ENCODE measurements at regions not wholly inside any gene's neighbourhood (a gene's known extent, or its start where the extent isn't known, plus 50 kb on each side); places are given as distances from the start of the nearest gene placed in this dataset.

DNA sequence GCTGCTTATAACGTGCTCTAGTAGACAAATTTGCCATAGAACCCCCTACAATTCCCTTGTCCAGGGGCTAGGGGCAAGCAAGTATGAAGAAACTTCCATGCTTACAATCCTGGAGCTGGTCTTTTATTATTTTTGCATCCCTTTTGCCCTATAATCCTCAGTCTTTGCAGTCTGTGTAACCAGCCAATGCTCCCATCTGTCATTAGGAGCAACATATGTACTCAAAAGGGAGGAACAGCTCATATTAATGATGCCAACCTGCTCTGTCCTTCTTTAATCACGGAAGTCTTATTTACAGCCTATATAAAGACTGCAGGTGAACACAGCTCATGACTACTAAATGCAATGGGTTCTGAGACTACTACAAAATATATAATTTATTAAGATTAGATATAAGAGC is 263.3 kb downstream of the ZIC1 start:
- Histone ChIP-seq H3K9me3 (ENCODE audit: low read depth, low read length, poor library complexity, severe bottlenecking) (no peaks in the 10 kb centered on the region), H3K36me3 (ENCODE audit: insufficient read depth, low read length, poor library complexity, severe bottlenecking) (no peaks in the 10 kb centered on the region), H3K27ac (ENCODE audit: low read depth, low read length, poor library complexity, severe bottlenecking) (no peak overlapping the region), H3K27me3 (replicated peaks; ENCODE audit: insufficient read depth, low read depth, low read length, poor library complexity) (no peaks in the 10 kb centered on the region), H3K4me1 (ENCODE audit: insufficient read depth, low read length, poor library complexity, severe bottlenecking) (no peaks in the 10 kb centered on the region), H3K4me3 (ENCODE audit: low read depth, low read length, poor library complexity, severe bottlenecking) (no peak overlapping the region)
- intact Hi-C loops (cut with micrococcal nuclease; ENCODE audit: unreplicated experiment), result no loop called here
- BruUV-seq (replicated peaks), result no TSS peak
- POLR2A ChIA-PET (ENCODE audit: low non-redundant PET), result no interaction called here
- no peak for DNase-seq (ENCODE audit: low spot score)
- CTCF ChIA-PET, result no interaction called here
- TF ChIP-seq EZH2 (IDR thresholded peaks at IDR 0.05; ENCODE audit: borderline replicate concordance, low read depth, low read length, poor library complexity, severe bottlenecking), result no peak
- TF ChIP-seq, protein P1, sequence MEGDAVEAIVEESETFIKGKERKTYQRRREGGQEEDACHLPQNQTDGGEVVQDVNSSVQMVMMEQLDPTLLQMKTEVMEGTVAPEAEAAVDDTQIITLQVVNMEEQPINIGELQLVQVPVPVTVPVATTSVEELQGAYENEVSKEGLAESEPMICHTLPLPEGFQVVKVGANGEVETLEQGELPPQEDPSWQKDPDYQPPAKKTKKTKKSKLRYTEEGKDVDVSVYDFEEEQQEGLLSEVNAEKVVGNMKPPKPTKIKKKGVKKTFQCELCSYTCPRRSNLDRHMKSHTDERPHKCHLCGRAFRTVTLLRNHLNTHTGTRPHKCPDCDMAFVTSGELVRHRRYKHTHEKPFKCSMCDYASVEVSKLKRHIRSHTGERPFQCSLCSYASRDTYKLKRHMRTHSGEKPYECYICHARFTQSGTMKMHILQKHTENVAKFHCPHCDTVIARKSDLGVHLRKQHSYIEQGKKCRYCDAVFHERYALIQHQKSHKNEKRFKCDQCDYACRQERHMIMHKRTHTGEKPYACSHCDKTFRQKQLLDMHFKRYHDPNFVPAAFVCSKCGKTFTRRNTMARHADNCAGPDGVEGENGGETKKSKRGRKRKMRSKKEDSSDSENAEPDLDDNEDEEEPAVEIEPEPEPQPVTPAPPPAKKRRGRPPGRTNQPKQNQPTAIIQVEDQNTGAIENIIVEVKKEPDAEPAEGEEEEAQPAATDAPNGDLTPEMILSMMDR (conservative IDR thresholded peaks at IDR 0.05; ENCODE audit: low read depth, low read length), result no peak

DNA sequence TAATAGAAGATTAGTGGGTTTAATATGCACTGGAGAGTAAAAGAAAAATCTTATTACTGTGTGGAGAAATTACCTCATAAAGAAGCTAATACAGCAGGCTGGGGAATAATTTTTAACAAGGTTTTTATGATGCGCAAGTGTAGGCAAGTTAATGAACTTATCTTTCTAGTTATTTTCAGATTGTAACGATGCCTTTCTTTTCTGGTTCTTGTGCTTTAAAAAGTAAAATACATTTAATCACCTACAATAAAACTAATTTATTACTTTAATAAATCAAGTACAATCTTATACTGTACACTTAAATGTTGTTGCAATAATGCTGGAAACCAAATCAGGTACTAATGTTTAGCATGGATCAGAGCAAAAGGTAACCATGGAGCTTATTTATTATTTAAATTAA is 266.6 kb downstream of the ZIC1 start:
- TF ChIP-seq, protein P1 (conservative IDR thresholded peaks at IDR 0.05; ENCODE audit: low read depth, low read length), result no peak
- TF ChIP-seq EZH2 (IDR thresholded peaks at IDR 0.05; ENCODE audit: borderline replicate concordance, low read depth, low read length, poor library complexity, severe bottlenecking), result no peak
- Histone ChIP-seq H3K27me3 (replicated peaks; ENCODE audit: insufficient read depth, low read depth, low read length, poor library complexity) (no peaks in the 10 kb centered on the region), H3K27ac (ENCODE audit: low read depth, low read length, poor library complexity, severe bottlenecking) (no peak overlapping the region), H3K4me3 (ENCODE audit: low read depth, low read length, poor library complexity, severe bottlenecking) (no peak overlapping the region), H3K36me3 (ENCODE audit: insufficient read depth, low read length, poor library complexity, severe bottlenecking) (no peaks in the 10 kb centered on the region), H3K4me1 (ENCODE audit: insufficient read depth, low read length, poor library complexity, severe bottlenecking) (no peaks in the 10 kb centered on the region), H3K9me3 (ENCODE audit: low read depth, low read length, poor library complexity, severe bottlenecking) (no peaks in the 10 kb centered on the region)
- intact Hi-C loops (cut with micrococcal nuclease; ENCODE audit: unreplicated experiment), result no loop called here
- no peak for DNase-seq (ENCODE audit: low spot score)
- ChIA-PET POLR2A (ENCODE audit: low non-redundant PET) (no interaction called here), CTCF (no interaction called here)
- BruUV-seq (replicated peaks), result no TSS peak

DNA sequence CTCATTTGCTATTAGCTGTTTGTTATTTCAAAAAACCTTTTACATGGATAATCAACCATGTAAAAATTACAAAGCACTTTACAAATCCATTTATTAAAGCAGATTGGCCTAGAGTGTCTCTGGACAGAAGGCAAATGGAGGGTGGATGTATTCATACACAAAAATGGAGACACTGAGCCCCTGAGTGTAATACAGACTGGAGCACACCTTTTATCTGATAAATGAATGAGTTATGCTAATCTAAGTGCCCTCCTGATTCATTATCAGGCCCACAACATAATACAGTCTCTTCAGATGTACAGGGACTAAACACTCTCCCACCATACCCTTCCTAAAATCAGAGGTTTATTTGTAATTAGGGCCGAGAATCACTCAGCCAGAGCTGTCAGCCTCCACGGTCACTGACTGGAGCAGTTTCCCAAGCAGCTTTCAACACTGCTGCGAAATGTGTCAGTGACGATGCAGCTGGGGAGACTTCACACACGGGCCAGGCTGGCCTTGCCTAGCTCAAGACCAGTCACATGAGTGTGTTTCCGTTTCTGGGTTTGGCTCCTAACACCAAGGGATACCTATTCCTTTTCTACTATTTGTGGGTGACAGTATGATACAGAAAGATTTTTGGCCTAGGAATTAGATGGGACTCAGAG is 271.8 kb downstream of the ZIC1 start:
- POLR2A ChIA-PET (ENCODE audit: low non-redundant PET), result no interaction called here
- intact Hi-C loops (cut with micrococcal nuclease; ENCODE audit: unreplicated experiment), result no loop called here
- TF ChIP-seq, protein P1 (conservative IDR thresholded peaks at IDR 0.05; ENCODE audit: low read depth, low read length), result no peak
- TF ChIP-seq EZH2 (IDR thresholded peaks at IDR 0.05; ENCODE audit: borderline replicate concordance, low read depth, low read length, poor library complexity, severe bottlenecking), result no peak
- no peak overlapping the region for H3K4me3 ChIP-seq (ENCODE audit: low read depth, low read length, poor library complexity, severe bottlenecking)
- CTCF ChIA-PET, result no interaction called here
- no peaks in the 10 kb centered on the region for H3K9me3 ChIP-seq (ENCODE audit: low read depth, low read length, poor library complexity, severe bottlenecking)
- BruUV-seq (replicated peaks), result no TSS peak
- no peak for DNase-seq (ENCODE audit: low spot score)
- no peaks in the 10 kb centered on the region for H3K4me1 ChIP-seq (ENCODE audit: insufficient read depth, low read length, poor library complexity, severe bottlenecking)
- no peak overlapping the region for H3K27ac ChIP-seq (ENCODE audit: low read depth, low read length, poor library complexity, severe bottlenecking)
- no peaks in the 10 kb centered on the region for H3K36me3 ChIP-seq (ENCODE audit: insufficient read depth, low read length, poor library complexity, severe bottlenecking)
- H3K27me3 ChIP-seq (replicated peaks; ENCODE audit: insufficient read depth, low read depth, low read length, poor library complexity), result no peaks in the 10 kb centered on the region

Data from A673 (cell line).